Myocyte (in vitro differentiated cells): ENCODE measurements at regions not wholly inside any gene's neighbourhood (a gene's known extent, or its start where the extent isn't known, plus 50 kb on each side); places are given as distances from the start of the nearest gene placed in this dataset.
"Not testable (repeated sequence)": the region's sequence is repeated elsewhere in the genome, so short reads cannot be mapped to it uniquely, and the experiment has no call there.

Source experiments
- DNase-seq: peaks from one replicate; pipeline ENCODE4 v3.0.0-alpha.2; 2012; ENCODE audit warnings: low read depth

DNA sequence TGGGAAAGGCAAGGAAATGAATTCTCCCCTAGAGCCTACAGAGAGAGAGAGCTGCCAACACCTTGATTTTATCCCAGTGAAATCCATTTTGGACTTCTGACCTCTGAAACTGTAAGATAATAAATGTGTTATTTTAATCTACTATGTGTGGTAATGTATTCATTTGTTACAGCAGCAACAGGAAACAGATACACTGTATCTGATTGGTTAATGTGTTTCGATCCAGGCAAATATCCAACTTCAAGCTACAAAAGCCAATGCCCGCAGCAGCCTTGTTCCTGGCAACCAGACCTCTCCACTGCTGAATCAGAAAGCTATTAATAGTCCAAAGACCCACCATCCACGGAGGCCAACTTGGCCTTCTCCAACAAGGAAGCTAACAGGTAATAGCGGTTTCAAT lies 318.1 kb downstream of the PTTG2 start:
- DNase-seq = peak; percentile 11

GRCh38 chr4:38279077-38279476 lies 318.9 kb downstream of the PTTG2 start:
- DNase-seq = no peak

GRCh38 chr4:38279650-38280322 lies 319.6 kb downstream of the PTTG2 start:
- no peak for DNase-seq

DNA sequence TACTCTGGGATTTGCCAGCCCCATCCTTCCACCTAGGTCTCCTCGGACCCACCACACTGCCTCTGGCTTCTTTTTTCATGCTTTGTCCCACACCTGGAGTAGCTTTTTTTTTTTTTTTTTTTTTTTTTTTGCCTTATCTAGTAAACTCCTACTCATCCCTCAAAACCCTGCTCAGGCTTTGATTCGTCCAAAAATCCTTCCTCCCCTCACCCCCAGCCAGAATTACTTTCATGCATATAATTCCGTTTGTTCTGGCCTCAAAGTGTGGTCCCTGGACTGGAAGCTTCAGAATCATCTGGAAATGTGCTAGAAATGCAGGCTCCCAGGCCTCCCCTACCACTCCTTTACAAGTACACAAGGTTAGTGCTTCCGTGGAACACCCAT lies 320.1 kb downstream of the PTTG2 start:
- DNase-seq = no peak

DNA sequence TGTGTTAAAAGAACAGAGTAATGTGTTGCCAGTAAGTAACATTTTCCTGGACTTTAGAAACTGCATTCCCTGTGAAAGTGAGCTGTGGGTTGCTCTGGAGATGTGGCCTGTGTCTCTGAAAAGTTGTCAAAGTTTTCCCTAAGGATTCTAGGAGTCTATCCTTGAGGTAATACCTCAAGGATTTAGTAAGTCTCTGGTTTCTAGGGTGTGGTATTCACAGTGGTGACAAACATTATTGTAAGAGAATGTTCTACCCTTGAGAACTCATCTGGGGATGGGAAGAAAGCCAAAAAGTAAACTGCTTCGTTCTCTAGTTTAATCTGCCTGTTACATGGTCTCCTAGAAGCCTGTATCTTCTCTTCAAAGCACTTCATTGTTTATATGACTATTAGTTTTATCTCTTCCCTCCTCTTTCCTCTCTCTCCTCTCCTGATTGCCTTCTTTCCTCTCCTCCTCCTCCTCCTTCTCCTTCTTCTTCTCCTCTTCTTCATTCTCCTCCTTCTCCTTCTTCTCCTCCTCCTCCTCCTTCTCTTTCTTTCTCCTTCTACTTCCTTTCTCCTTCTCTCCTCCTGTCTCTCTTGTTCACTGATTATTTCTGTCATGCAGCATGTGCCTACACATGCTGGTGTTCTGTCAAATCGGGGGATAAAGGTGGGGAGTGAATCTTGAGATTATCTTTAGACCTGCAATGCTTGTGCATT lies 321.3 kb downstream of the PTTG2 start:
- DNase-seq = peak; percentile 20

GRCh38 chr4:38283724-38284123 lies 323.5 kb downstream of the PTTG2 start:
- no peak for DNase-seq

DNA sequence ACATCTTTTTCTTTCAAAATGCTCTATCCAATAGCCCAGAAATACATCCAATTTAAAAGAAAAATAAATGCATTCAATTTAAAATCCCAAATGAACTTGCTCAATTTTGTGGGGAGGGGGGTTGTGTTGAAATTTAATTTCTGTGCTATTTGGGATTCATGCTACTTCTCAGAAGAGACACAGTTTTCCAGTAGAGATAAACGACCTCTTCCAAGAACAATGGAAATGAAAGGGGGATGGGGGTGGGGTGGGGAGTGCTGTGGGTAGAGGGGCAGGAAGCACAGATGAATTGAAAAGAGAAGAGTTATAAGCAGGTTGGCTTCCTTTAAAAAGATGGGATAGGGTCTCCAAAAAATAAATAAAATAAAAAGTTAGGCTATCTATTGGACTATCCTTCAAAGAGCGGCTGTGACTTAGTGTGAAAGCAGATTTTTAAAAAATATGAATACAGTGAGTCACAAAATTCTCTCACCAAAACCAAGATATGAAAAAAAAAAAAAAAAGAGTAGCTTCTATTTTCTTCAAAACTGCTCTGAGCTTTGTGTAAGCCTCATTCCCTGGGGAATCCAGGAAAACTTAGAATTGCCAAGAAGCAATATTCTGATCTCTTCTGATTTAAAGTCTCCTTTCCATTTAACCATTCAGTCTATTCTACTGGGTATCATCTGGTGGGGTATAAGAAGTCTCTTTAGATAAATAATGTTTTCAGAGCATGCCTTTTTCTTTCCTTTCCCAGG lies 324.3 kb downstream of the PTTG2 start:
- peak; percentile 11 for DNase-seq

- no peak for DNase-seq
These were observed 327.1 kb downstream of the PTTG2 start for GRCh38 chr4:38287101-38287851.

DNA sequence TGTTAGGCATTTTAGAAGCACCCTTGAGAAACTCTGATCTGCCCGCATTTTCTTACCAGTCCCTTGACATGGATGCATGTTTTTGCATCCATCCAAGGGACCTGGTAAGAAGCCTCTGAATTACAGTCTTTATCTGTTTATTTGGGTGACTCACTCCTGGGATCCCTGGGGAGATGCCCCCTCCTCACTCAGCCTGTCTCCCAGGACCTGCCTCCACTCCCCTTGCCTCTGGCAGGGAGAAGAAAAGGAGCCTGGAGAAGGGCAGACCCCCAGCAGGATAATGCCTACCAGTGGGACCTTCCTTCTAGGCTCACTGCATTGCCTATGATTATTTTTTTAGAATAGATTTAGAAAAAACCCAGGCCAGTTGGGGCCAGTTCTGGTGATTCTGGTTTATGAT lies 329.4 kb downstream of the PTTG2 start:
- no peak for DNase-seq

DNA sequence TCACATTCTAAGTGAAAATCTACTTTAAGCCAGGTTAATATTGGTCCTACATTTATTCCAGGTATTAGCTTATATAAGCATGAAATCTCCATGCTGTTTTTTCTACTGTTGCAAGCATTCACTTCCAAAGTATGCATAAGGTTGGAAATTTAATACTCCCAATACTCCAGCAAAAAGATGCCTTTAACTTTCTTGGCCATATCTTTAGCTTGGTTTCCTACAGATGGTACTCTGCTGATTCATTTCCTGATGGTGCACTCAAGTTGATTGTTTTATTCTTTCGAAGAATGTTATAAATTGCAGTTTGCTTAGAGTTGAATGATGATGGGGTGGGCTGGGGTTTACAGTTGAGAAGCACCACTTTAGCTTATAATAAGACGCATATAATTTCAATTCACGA lies 330.2 kb downstream of the PTTG2 start:
- no peak for DNase-seq

- no peak for DNase-seq
These were observed 330.7 kb downstream of the PTTG2 start for GRCh38 chr4:38290914-38291313.

DNA sequence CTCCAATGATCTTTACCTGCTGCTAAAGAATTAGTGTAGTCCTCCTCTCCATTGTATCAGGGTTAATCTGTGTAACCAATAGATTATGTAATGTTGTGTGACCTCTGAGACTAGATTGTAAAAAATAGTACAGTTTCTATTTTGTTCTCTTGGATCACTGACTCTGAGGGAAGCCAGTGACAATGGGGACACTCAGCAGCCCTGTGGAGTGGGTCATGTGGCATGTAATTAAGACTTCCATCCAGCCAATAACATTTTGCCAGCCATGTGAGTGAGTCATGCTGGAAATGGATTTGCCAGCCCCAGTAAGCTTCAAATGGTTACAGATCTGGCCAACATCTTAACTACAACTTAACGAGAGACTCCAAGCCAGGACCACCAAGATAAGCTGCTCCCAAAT lies 332.3 kb downstream of the PTTG2 start:
- no peak for DNase-seq

GRCh38 chr4:38294238-38294637 lies 334.0 kb downstream of the PTTG2 start:
- no peak for DNase-seq

DNA sequence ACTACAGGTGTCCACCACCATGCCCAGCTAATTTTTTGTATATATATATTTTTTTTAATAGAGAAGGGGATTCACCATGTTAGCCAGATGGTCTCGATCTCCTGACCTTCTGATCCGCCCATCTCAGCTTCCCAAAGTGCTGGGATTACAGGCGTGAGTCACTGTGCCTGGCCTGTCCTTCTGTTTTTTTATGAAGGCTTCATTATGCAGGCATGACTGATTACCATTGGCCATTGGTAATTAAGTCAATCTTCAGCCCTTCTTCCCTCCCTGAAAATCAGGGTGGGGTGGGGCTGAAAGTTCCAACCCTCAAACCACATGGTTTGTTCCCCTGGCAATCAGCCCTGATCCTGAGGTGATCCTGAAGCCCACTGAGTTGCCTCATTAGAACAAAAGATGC lies 336.9 kb downstream of the PTTG2 start:
- no peak for DNase-seq

- no peak for DNase-seq
These were observed 338.9 kb downstream of the PTTG2 start for GRCh38 chr4:38298868-38299713.

DNA sequence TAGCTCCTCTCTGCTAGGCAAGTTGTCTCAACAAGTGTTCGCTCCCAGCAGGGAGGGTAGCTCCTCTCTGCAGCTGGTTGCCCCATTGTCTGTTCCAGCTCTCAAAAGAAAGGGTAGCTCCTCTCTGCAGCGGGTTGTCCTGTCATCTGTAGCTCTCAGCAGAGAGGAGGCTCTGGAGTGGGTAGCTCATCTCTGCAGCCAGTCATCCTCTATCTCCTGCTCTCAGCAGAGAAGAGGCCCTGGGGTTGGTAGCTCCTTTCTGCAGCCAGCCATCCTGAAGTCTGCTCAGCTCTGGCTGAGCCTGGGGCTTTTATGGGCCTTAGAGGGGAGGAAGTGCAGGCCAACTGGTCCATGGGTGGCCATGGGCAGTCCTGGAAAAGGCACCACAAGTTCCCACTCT lies 342.7 kb downstream of the PTTG2 start:
- DNase-seq = no peak

DNA sequence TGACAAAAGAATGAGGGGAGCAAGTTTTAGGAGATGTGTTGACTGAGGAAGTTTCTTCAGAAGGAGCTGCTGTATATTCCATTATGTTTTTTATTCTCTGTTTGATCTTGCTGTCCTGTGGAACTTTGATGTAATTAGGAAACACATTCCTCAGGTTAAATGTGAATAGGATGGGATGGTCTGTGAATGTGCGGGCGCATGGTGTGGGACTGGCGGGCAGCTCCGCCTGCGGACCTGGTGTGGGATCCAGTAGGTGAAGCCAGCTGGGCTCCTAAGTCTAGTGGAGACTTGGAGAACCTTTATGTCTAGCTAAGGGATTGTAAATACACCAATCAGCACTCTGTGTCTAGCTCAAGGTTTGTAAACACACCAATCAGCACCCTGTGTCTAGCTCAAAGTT lies 344.3 kb downstream of the PTTG2 start:
- not testable (repeated sequence) for DNase-seq

DNA sequence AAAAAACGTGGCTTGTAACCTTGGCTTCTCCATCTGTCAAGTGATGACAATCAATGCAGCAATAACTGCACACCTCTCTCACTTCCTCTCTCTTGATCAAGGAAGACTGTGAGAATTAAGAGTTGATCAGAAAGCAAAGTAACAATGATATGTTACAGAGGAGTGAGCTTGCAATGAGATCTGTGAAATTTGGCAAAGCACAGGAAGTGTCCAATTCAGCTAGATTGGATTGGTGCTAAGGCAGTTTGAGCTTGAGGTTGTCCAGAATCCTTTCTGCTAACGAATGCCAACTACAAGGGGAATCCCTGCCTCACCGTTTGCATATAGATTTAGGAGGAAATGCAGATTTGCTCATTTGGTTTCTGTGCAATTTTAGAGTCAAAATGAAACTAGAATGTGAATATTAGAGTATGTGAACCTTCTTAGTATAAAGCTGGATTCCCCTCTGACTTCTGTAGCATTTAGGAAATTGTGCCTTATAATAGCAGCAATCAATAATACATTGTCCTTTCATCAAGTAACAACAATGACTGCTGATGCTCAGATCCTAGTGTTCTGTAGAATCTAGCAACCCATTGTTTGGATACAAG lies 346.4 kb downstream of the PTTG2 start:
- DNase-seq = no peak

- DNase-seq = no peak
These were observed 348.6 kb downstream of the PTTG2 start for GRCh38 chr4:38308728-38309311.

DNA sequence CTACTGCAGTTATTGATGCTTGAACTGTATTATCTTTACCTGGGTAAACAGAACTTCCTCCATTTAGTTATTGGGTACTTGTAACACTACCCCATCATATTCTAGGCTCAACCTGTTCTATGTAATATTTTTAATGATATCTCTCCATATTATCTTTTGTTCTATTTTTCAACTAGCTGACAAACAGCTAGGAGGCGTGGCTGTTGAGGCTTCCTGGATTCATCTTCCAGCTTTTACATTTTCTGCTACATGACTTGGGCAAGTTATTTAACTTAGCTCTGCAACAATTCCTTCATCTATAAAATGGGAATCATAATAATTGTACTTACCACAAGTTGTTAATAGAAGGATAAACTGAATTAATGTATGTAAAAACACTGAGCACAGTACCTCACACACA lies 349.3 kb downstream of the PTTG2 start:
- no peak for DNase-seq
